H7 (cell line): ENCODE measurements at regions not wholly inside any gene's neighbourhood (a gene's known extent, or its start where the extent isn't known, plus 50 kb on each side); places are given as distances from the start of the nearest gene placed in this dataset.

Source experiments
- DNase-seq: peaks from one replicate; pipeline ENCODE4 v3.0.0; 2012
- H3K27me3 ChIP-seq: 2 replicates; pipeline ENCODE4 v1.6.0; 2011; ENCODE audit warnings: mild to moderate bottlenecking, low read length; ENCODE audit not compliant: control insufficient read depth, insufficient read depth
- H3K36me3 ChIP-seq: replicated peaks from 2 replicates; pipeline ENCODE4 v1.5.1; 2011; ENCODE audit warnings: low read length; ENCODE audit not compliant: control insufficient read depth, insufficient read depth
- H3K4me3 ChIP-seq: 2 replicates; pipeline ENCODE4 v1.5.1; 2011; ENCODE audit warnings: low read depth, mild to moderate bottlenecking, control low read depth, low read length, moderate library complexity; ENCODE audit not compliant: insufficient read depth

DNA sequence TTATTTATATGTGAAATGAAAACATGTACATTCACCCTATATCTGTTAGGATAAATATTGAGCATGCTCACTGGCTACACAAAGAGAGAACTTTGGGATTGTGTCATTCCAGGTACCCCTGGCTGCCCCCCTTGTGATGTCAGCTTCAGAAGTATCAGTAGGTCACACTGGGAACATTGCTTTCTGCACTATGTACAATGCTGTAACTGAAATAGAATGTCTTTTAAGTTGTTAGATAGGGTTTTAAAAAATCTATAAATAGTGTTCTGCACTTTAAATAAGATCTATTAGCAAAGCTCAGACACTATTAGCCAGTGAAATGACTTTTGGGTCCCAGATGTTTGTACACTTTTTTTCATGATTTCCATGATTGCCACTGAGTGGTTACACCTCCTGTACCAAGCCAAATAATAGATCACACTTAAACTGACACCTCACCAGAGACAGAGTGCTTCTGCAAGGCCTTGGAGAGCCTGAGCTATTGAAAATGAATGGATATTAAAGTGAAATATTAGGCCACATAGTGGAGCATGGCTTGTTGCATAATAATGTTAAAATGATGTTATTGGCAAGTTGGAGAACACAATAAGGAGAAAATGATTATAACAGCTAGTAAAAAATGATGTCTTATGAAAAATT, 297.0 kb upstream of the NXPH2 start:
- Histone ChIP-seq H3K27me3 (no peaks in the 10 kb centered on the region), H3K4me3 (no peak overlapping the region), H3K36me3 (no peaks in the 10 kb centered on the region)
- no peak for DNase-seq

DNA sequence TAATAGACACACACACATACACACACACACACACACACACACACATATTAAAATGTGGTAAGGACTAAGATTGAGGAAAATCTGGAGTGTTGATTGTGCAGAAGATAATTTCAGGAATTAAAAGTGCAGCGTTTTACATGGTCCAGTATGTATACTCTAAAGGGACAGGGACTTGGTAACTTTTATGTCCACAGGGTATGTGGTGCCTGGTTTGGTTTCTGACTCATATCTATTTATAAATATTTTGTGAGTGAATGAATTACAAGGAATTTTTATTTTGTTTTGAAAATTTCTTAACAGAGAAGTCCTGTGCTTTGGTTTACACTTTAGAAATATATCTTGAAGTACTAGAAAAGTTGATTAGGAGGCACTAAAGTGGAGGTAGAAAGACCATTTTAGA, 287.7 kb upstream of the NXPH2 start:
- Histone ChIP-seq H3K4me3 (no peak overlapping the region), H3K36me3 (no peaks in the 10 kb centered on the region), H3K27me3 (no peaks in the 10 kb centered on the region)
- no peak for DNase-seq

DNA sequence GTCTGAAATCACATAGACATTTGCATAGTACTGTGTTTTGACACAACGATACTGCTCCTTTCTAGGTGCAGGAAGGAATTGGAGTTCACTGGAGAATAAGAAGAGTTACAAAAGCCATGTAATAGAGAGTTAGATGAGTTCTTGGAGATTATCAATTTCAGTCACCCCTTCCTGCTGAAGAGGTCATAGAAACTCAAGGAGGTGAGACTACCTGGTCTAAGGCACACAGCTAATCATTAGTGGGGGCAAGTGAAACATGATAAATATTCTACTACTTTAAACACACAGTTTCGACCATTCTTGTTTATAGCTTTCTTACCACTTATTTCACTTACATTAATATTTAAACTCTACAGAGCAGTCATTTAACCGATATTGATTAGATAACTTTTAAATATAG, 286.9 kb upstream of the NXPH2 start:
- H3K27me3 ChIP-seq: no peaks in the 10 kb centered on the region
- H3K4me3 ChIP-seq: no peak overlapping the region
- no peak for DNase-seq
- no peaks in the 10 kb centered on the region for H3K36me3 ChIP-seq

DNA sequence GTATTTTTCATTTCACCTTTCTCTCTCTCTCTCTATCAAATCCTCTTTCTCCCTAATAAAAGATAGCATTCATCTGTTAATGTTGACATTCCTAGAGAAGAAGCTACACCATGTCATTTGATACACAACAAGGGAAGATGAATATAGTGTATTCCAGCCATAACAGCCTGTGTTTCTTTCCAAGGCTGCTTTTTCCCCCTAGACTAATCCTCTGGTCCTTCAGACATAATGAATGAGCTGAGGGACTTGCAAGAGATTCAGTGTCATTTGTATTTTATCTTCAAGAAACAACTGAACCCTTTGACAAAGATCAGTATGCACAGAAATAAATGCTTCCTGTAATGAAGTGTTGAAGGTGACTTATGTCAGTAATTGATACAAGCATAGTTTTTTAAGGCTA, 284.0 kb upstream of the NXPH2 start:
- no peak overlapping the region for H3K4me3 ChIP-seq
- DNase-seq: no peak
- no peaks in the 10 kb centered on the region for H3K36me3 ChIP-seq
- H3K27me3 ChIP-seq: no peaks in the 10 kb centered on the region

DNA sequence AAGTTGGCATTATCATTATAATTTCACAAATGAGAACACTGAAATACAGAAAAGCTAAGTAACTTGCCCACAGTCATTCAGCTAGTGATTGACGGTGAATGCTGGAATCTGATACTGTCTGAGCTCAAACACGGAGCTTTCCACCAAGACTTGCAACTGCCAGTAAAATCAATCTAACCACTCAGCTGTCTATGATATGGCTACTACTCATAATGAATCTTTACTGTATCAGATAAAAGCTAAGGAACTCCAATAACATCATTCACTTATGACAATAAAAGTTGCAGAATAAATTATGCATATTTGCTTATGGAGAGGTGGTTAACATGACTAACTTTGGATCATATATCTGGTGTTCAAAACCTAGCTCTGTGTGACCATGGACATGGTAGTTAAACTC, 279.4 kb upstream of the NXPH2 start:
- Histone ChIP-seq H3K27me3 (no peaks in the 10 kb centered on the region), H3K4me3 (no peak overlapping the region), H3K36me3 (no peaks in the 10 kb centered on the region)
- no peak for DNase-seq

DNA sequence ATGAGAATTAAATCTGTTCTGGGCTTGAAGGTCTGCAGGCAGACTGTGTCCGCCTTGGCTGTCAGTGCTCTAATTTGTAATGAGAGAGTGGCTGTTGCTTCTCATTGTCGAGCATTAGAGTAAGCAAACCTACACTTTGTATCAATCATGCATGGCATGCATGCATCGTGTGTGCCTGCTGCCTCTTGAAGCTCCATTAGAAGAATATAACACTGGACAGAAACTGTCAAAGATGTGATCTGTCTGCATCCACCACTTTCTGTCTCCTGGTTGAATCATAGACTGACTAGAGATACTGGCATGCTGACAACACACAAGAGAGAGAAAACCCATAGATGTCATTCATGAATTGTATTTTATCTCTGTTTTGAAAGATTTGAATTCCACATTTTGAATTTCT, 275.0 kb upstream of the NXPH2 start:
- Histone ChIP-seq H3K27me3 (no peaks in the 10 kb centered on the region), H3K4me3 (no peak overlapping the region)
- DNase-seq: no peak

DNA sequence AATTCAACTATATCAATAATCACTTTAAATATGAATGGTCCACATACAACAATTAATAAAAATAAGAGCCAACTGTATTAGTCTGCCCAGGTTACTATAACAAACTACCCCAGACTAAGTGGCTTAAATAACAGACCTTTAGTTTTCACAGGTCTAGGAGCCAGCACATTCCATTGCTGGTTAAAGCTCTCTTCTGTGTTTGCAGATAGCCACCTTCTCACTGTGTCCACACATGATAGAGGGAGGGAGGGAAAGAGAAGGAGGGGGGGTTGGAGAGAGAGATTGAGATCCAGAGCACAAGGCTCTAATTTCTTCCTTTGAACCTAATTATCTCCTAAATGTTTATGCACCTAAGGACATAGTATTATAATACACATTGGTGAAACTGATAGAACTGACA, 267.8 kb upstream of the NXPH2 start:
- no peak for DNase-seq
- Histone ChIP-seq H3K27me3 (no peaks in the 10 kb centered on the region), H3K36me3 (no peaks in the 10 kb centered on the region), H3K4me3 (no peak overlapping the region)

More for the DNA sequence above, 275.0 kb upstream of the NXPH2 start:
- H3K36me3 ChIP-seq: no peaks in the 10 kb centered on the region

DNA sequence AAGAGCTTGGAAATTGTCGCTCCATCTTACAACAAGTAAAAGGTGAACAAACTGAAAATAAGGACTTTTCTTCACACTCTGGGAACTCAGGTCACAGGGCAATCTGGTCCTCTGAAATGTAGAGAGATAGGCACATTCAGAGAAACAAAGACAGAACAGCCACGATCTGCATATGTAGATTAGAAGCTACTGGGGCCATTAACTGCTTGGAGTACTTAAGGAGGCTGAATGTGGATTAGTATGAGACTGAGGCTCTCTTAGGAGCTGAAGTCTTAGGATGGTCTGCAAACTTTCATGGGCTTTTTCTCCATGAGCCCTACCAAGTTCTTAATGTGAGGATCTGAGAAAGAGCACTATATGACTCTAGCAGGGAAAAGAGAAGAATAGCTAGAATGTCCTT, 265.3 kb upstream of the NXPH2 start:
- Histone ChIP-seq H3K36me3 (no peaks in the 10 kb centered on the region), H3K4me3 (no peak overlapping the region), H3K27me3 (no peaks in the 10 kb centered on the region)
- no peak for DNase-seq

DNA sequence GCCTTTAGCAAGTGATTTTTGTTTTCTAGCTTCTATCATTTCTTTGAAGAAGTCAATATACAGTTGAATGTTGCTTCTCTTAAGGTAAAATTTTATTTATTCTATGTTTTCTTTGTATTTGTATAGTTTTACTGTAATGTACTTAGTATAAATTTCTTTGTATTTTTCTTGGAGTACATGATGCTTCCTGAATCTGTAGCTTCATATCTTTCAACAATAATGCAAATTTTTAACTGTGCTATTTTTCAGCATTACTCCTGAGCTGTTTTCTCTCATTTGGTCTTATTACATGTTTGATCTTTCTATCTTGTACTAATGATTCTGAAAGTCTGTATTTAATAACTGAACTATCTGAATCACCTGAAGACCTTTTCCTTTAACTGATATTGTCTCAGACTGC, 253.9 kb upstream of the NXPH2 start:
- Histone ChIP-seq H3K36me3 (no peaks in the 10 kb centered on the region), H3K27me3 (no peaks in the 10 kb centered on the region), H3K4me3 (no peak overlapping the region)
- DNase-seq: no peak

DNA sequence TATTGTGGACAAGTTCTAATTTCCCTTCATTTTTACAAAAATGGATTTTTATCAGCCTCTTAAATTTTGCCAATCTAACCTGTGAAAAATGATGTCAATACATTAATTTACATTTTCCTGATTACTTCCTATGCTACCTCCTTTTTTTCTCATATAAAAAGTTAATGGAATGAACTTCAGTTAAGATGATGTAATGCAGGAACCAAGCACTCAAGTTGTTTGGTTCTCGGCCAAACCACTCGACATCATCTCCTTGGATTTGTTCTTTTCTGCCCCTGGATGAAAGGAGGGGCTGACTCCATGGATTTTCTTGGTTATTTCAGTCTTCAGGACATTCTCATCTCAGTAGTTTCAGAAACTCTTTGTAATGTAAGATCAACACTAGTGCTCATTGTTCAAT, 253.1 kb upstream of the NXPH2 start:
- H3K36me3 ChIP-seq: no peaks in the 10 kb centered on the region
- no peaks in the 10 kb centered on the region for H3K27me3 ChIP-seq
- no peak overlapping the region for H3K4me3 ChIP-seq
- DNase-seq: no peak

DNA sequence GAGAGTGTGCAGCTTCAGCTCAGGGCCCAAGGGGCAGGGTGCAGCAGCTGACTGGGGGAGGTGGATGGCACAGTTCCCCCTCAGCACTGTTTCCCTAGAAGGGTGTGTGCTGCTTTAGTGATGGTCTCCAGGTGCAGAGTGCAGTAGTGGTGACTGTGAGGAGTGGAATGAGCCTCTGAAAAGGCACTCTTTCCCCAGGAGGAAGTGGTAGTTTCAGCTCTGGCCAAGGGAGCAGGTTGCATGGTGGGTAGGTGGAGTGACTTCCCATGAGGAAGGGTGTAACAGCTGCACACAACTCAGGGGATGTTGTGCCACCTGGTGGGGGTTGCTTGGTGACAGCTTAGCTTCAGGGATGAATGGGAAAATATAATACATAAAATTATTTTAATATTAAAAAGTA, 251.5 kb upstream of the NXPH2 start:
- DNase-seq: peak; percentile 7
- Histone ChIP-seq H3K36me3 (no peaks in the 10 kb centered on the region), H3K4me3 (no peak overlapping the region), H3K27me3 (no peaks in the 10 kb centered on the region)

DNA sequence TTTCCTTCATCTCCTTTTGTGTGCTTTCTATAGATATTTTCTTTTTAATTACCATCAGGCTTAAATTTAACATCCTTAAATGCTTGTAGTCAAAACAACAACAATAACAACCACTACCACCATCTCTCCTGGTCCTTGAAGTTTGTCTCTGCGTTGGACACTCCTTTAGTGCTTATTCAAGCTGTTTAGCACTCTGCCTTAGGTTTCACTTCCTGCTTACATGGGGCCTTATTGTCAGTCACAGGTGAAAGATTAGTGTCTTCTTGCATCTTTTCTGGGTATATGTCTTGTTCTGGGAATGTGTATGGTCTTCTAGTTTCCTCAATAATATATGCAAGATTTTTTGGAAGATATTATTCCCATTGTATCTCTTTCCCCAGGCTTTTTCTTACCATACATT, 240.1 kb upstream of the NXPH2 start:
- Histone ChIP-seq H3K36me3 (no peaks in the 10 kb centered on the region), H3K27me3 (no peaks in the 10 kb centered on the region), H3K4me3 (no peak overlapping the region)
- no peak for DNase-seq

DNA sequence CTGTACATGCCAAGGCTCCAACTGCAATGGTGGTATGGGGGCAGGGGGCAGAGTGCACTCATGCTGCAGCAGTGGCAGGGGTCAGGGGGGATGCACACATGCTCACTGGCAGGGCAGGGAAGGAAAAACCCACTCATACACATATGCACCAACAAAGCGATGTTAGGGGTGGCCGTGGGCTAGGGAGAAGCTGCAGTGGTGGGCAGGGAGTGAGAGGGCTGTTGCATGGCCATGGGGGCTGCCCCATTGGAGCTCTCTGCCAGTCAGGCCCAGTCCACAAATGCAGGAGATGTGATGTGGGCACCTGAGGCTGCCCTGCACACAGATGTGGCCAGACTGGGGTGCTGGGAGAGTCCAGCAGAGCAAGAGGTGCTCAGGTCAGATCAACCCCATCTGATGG, 238.1 kb upstream of the NXPH2 start:
- Histone ChIP-seq H3K27me3 (no peaks in the 10 kb centered on the region), H3K4me3 (no peak overlapping the region), H3K36me3 (no peaks in the 10 kb centered on the region)
- no peak for DNase-seq

DNA sequence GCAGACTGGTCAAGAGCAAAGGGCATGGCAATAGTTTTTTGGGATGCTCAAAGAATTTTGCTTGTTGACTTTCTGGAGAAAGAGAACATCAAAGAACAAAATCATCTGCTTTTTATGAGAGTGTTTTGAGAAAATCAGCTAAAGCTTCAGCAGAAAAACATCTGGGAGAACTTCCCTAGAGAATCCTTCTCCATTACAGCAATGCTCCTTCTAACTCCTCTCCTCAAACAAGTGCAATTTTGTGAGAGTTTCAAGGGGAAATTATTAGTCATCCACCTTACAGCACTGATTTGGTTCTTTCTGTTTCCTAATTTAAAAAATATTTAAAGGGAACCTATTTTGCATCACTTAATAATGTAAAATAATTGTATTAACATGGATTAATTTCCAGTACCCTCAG, 226.9 kb upstream of the NXPH2 start:
- H3K36me3 ChIP-seq: no peaks in the 10 kb centered on the region
- no peak overlapping the region for H3K4me3 ChIP-seq
- DNase-seq: no peak
- no peaks in the 10 kb centered on the region for H3K27me3 ChIP-seq

DNA sequence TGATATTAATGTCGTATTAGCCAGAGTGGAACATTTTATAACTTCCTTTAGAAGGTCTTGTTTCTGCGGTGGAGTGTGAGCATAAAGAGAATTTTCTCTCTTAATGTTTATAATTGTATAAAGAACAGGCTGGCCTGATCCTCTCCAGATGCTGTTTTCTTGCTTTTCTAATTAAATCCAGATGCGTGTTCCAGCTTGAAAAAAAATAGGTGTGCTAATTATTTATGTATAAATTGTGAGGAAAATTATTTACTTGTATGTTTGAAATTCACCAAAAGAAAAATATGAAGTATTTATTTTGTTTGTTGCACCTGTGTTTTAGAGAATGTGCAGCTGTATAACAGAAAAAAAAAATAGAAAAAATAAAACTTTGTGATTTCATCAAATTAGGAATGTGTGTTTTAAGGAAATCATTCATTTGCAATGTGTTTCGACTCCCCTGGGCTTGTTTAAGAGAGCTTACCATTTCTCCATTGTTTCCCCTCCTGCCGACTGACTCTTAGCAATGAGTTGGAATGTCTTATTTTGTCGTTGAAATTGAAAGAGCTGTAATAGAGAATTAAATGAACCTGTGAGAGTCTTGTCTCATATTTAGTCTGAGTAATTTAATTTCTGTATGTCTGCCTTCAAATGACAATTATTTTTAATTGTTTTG, 220.1 kb upstream of the NXPH2 start:
- Histone ChIP-seq H3K4me3 (no peak overlapping the region), H3K36me3 (no peaks in the 10 kb centered on the region), H3K27me3 (no peaks in the 10 kb centered on the region)
- DNase-seq: no peak
